OCI-LY3 (cell line): ENCODE measurements at regions not wholly inside any gene's neighbourhood (a gene's known extent, or its start where the extent isn't known, plus 50 kb on each side); places are given as distances from the start of the nearest gene placed in this dataset.
"Not testable (repeated sequence)": the region's sequence is repeated elsewhere in the genome, so short reads cannot be mapped to it uniquely, and the experiment has no call there.

Source experiments
- H2AFZ ChIP-seq: fragments of 200-600, 300-600 bp; shearing (Covaris generic); 2 replicates; pipeline ENCODE4 v1.6.0; 2014; ENCODE audit warnings: antibody characterized with exemption, low read depth, low read length
- H3K27ac ChIP-seq: fragments of 200-600, 300-600 bp; sonication (generic); 2 replicates; pipeline ENCODE4 v1.5.1; 2014; ENCODE audit warnings: mild to moderate bottlenecking, low read length, moderate library complexity, mixed read lengths
- H3K27me3 ChIP-seq: fragments of 200-600, 300-600 bp; sonication (generic); 2 replicates; pipeline ENCODE4 v1.6.1; 2014; ENCODE audit warnings: low read depth, low read length, mixed read lengths
- H3K36me3 ChIP-seq: fragments of 200-600, 300-600 bp; sonication (generic); replicated peaks from 2 replicates; pipeline ENCODE3; 2014; ENCODE audit warnings: low read depth, low read length, mixed read lengths
- H3K4me1 ChIP-seq: fragments of 300-600, 200-600 bp; sonication (generic); 2 replicates; pipeline ENCODE4 v1.6.1; 2014; ENCODE audit warnings: low read length, mixed read lengths
- H3K4me2 ChIP-seq: fragments of 200-600, 300-600 bp; sonication (generic); 2 replicates; pipeline ENCODE4 v1.6.1; 2014; ENCODE audit warnings: low read length, mixed read lengths
- H3K4me3 ChIP-seq: fragments of 300-600, 200-600 bp; sonication (generic); 2 replicates; pipeline ENCODE4 v1.5.1; 2014; ENCODE audit warnings: antibody characterized with exemption, mild to moderate bottlenecking, low read length, moderate library complexity
- H3K79me2 ChIP-seq: fragments of 300-600, 200-600 bp; shearing (Covaris generic); 2 replicates; pipeline ENCODE4 v1.6.1; 2014; ENCODE audit warnings: mild to moderate bottlenecking, low read length, mixed read lengths
- H3K9ac ChIP-seq: fragments of 300-600, 200-600 bp; shearing (Covaris generic); 2 replicates; pipeline ENCODE4 v1.6.0; 2014; ENCODE audit warnings: mild to moderate bottlenecking, low read length, moderate library complexity
- H3K9me3 ChIP-seq: fragments of 200-600, 300-600 bp; shearing (Covaris generic); 2 replicates; pipeline ENCODE4 v1.6.1; 2014; ENCODE audit warnings: low read length, mixed read lengths; ENCODE audit not compliant: insufficient read depth
- H4K20me1 ChIP-seq: fragments of 200-600, 300-600 bp; sonication (generic); 2 replicates; pipeline ENCODE4 v1.6.1; 2016; ENCODE audit warnings: low read length, mixed read lengths; ENCODE audit not compliant: insufficient read depth
- EZH2phosphoT487 ChIP-seq: fragments of 200-600 bp; shearing (Covaris generic); IDR thresholded peaks from 2 replicates; pipeline ENCODE4 v1.6.1; 2018; ENCODE audit warnings: antibody characterized with exemption, mixed run types, low read depth
- TF ChIP-seq, protein P1 (sequence below): fragments of 200-600, 300-600 bp; sonication (generic); IDR thresholded peaks from 2 replicates; pipeline ENCODE4 v1.5.1; 2014; ENCODE audit warnings: antibody characterized with exemption, low read length, low read depth

DNA sequence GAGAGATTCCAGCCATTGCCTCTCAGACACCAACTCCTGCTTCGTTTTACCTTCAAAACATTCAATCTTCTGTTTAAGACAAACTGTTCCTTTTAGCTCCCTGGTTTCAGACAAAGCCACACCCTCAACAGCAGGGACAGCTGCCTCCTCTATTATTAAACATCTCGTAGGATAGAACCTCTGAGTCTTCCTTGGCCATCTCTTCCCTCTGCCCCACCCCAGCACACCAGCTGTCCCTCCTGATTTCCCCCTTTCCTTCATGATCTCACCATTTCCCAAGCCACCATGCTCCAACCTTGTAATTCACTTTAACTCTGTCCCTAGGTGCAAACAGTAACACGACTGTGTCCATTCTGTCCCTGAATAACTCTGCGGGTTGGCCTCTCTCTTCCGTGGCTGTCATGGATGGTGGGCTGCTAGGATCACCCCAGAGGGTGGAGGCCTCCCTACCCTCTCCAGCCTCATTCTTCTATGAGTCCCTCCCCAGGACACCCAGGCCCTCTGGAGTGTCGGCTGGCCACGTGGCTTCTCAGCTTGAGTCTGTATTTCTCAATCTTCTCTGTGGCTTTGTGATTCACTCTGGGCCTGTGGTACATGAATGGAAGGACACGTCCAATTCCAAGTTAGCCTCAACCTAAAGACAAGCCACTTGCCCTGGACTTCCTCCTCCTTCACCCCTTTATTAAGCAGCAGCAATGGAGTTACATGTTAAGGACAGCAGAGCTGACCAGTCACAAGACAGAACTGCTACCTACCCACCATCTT lies 349.9 kb downstream of the FBXW7 start:
- no peak overlapping the region for H3K27ac ChIP-seq
- H3K4me3 ChIP-seq: no peak overlapping the region
- TF ChIP-seq, protein P1, sequence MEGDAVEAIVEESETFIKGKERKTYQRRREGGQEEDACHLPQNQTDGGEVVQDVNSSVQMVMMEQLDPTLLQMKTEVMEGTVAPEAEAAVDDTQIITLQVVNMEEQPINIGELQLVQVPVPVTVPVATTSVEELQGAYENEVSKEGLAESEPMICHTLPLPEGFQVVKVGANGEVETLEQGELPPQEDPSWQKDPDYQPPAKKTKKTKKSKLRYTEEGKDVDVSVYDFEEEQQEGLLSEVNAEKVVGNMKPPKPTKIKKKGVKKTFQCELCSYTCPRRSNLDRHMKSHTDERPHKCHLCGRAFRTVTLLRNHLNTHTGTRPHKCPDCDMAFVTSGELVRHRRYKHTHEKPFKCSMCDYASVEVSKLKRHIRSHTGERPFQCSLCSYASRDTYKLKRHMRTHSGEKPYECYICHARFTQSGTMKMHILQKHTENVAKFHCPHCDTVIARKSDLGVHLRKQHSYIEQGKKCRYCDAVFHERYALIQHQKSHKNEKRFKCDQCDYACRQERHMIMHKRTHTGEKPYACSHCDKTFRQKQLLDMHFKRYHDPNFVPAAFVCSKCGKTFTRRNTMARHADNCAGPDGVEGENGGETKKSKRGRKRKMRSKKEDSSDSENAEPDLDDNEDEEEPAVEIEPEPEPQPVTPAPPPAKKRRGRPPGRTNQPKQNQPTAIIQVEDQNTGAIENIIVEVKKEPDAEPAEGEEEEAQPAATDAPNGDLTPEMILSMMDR: no peak
- TF ChIP-seq EZH2phosphoT487: no peak
- no peaks in the 10 kb centered on the region for H3K79me2 ChIP-seq
- no peaks in the 10 kb centered on the region for H3K9me3 ChIP-seq
- H3K4me1 ChIP-seq: peaks cover 39% of the 10 kb centered on the region
- H4K20me1 ChIP-seq: no peaks in the 10 kb centered on the region
- H3K4me2 ChIP-seq: no peak overlapping the region
- H3K36me3 ChIP-seq: peaks cover 3% of the 10 kb centered on the region
- no peaks in the 10 kb centered on the region for H3K27me3 ChIP-seq
- H2AFZ ChIP-seq: no peak overlapping the region
- H3K9ac ChIP-seq: no peak overlapping the region

DNA sequence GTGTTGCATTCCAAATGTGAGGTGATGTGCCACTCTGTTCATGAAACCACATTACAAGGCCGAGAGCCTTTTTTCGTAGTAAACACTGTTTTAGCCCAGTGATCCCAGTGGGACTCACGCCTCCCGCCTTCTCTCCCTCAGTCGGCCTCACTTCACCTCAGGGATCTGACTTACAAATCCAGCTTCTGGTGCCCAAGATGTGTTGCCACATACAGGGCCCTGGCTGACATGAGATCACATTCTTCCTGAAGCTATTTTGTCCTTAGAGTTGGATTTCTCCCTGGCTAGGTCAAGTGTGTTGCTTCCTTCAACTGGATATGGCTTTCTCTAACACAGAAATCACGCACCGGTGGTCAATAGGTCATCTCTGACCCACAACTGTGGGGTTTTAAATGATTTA lies 354.7 kb downstream of the FBXW7 start:
- Histone ChIP-seq H3K4me1 (peaks cover 32% of the 10 kb centered on the region), H3K36me3 (peaks cover 3% of the 10 kb centered on the region), H4K20me1 (no peaks in the 10 kb centered on the region), H3K4me3 (no peak overlapping the region), H2AFZ (no peak overlapping the region), H3K4me2 (no peak overlapping the region), H3K9ac (no peak overlapping the region), H3K79me2 (no peaks in the 10 kb centered on the region), H3K9me3 (no peaks in the 10 kb centered on the region), H3K27me3 (no peaks in the 10 kb centered on the region), H3K27ac (no peak overlapping the region)
- TF ChIP-seq, protein P1: no peak
- no peak for TF ChIP-seq EZH2phosphoT487

DNA sequence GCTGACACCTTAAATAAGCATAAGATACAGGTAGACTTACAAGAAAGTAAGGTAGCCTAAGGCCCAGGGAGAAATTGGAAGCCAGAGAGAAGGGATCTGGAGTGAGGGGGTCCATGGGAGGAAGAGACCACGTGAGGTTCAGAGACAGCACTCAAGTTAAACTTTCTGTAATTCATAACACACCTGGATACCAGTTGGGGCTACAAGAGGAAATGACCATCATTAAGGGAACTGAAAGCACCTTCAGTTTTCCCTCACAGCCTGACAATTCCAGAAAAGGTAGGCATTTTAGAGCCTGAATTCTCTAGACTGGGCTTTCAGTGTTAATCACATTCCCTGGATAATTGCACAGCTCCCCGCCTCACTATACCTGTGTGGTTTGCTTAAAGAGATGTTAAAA lies 355.5 kb downstream of the FBXW7 start:
- no peaks in the 10 kb centered on the region for H3K9me3 ChIP-seq
- peaks cover 3% of the 10 kb centered on the region for H3K36me3 ChIP-seq
- peak overlapping the region; percentile 6; the same call in 1 of the 2 replicates for H3K4me2 ChIP-seq
- H3K79me2 ChIP-seq: no peaks in the 10 kb centered on the region
- no peak overlapping the region for H3K9ac ChIP-seq
- H4K20me1 ChIP-seq: no peaks in the 10 kb centered on the region
- peaks cover 32% of the 10 kb centered on the region for H3K4me1 ChIP-seq
- TF ChIP-seq, protein P1: no peak
- TF ChIP-seq EZH2phosphoT487: no peak
- H3K4me3 ChIP-seq: no peak overlapping the region
- no peak overlapping the region for H2AFZ ChIP-seq
- H3K27me3 ChIP-seq: no peaks in the 10 kb centered on the region
- no peak overlapping the region for H3K27ac ChIP-seq

DNA sequence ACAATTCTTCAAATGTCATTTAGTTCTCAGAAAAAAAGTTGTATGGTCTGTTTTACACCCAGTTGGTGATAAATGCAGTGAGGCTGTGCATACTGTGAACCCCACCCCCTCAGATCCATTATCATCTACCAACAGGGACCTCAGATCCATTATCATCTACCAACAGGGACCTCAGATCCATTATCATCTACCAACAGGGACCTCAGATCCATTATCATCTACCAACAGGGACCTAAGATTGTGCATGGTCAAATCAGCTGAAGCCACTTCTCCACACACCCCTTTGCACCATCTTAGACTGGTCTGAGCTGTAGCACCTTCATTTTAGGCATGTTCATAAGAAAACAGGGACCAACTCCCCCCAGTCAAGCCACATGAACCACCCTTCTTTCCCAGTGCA lies 358.4 kb downstream of the FBXW7 start:
- not testable (repeated sequence) for H3K27ac ChIP-seq, H2AFZ ChIP-seq, H3K4me3 ChIP-seq, H3K9ac ChIP-seq, H4K20me1 ChIP-seq, H3K79me2 ChIP-seq, H3K36me3 ChIP-seq, H3K27me3 ChIP-seq, H3K4me2 ChIP-seq, H3K9me3 ChIP-seq
- peaks cover 14% of the 10 kb centered on the region for H3K4me1 ChIP-seq
